H9 (cell line): ENCODE measurements at regions not wholly inside any gene's neighbourhood (a gene's known extent, or its start where the extent isn't known, plus 50 kb on each side); places are given as distances from the start of the nearest gene placed in this dataset.

Source experiments
- DNase-seq: peaks from one replicate; pipeline ENCODE4 v3.0.0-alpha.2; 2017
- H2AFZ ChIP-seq: one replicate; pipeline ENCODE4 v1.6.1; 2013; ENCODE audit warnings: mild to moderate bottlenecking, low read length, control low read depth, moderate library complexity
- H2AK5ac ChIP-seq: 2 replicates; pipeline ENCODE4 v1.6.1; 2013; ENCODE audit warnings: low read length, control low read depth, mixed read lengths; ENCODE audit not compliant: insufficient read length
- H2BK120ac ChIP-seq: one replicate; pipeline ENCODE4 v1.6.1; 2013; ENCODE audit warnings: low read depth, mild to moderate bottlenecking, low read length, control low read depth, inconsistent platforms; ENCODE audit not compliant: poor library complexity, severe bottlenecking
- H2BK12ac ChIP-seq: 2 replicates; pipeline ENCODE4 v1.6.1; 2013; ENCODE audit warnings: low read length, control low read depth, mixed read lengths, low read depth; ENCODE audit not compliant: insufficient read length
- H2BK15ac ChIP-seq: 2 replicates; pipeline ENCODE4 v1.6.1; 2013; ENCODE audit warnings: low read depth, low read length, control low read depth
- H2BK20ac ChIP-seq: one replicate; pipeline ENCODE4 v1.6.1; 2013; ENCODE audit warnings: low read depth, mild to moderate bottlenecking, low read length, control low read depth, inconsistent platforms; ENCODE audit not compliant: poor library complexity, severe bottlenecking
- H2BK5ac ChIP-seq: 2 replicates; pipeline ENCODE4 v1.6.1; 2013; ENCODE audit warnings: low read length, control low read depth, mixed read lengths; ENCODE audit not compliant: insufficient read length
- H3K14ac ChIP-seq: 2 replicates; pipeline ENCODE4 v1.6.1; 2013; ENCODE audit warnings: low read length, control low read depth; ENCODE audit not compliant: insufficient read depth
- H3K18ac ChIP-seq: 2 replicates; pipeline ENCODE4 v1.6.1; 2013; ENCODE audit warnings: low read depth, mild to moderate bottlenecking, mixed read lengths, low read length, control low read depth; ENCODE audit not compliant: insufficient read length
- H3K23ac ChIP-seq: 2 replicates; pipeline ENCODE4 v1.6.1; 2013; ENCODE audit warnings: low read length, control low read depth, mixed read lengths, low read depth; ENCODE audit not compliant: insufficient read length
- H3K23me2 ChIP-seq: 2 replicates; pipeline ENCODE4 v1.6.1; 2013; ENCODE audit warnings: low read depth, mild to moderate bottlenecking, mixed read lengths, low read length, control low read depth; ENCODE audit not compliant: insufficient read length, poor library complexity, severe bottlenecking
- H3K27ac ChIP-seq: 2 replicates; pipeline ENCODE4 v1.5.1; 2013; ENCODE audit warnings: low read length, control low read depth, mixed read lengths, low read depth; ENCODE audit not compliant: insufficient read length
- H3K27me3 ChIP-seq: 2 replicates; pipeline ENCODE4 v1.6.1; 2013; ENCODE audit warnings: low read length, control low read depth, inconsistent platforms; ENCODE audit not compliant: insufficient read depth
- H3K4ac ChIP-seq: 2 replicates; pipeline ENCODE4 v1.6.1; 2013; ENCODE audit warnings: low read depth, mild to moderate bottlenecking, control low read depth, inconsistent platforms, low read length, moderate library complexity
- H3K4me1 ChIP-seq: 2 replicates; pipeline ENCODE4 v1.6.1; 2013; ENCODE audit warnings: low read length, control low read depth, inconsistent platforms; ENCODE audit not compliant: insufficient read depth
- H3K4me2 ChIP-seq: 2 replicates; pipeline ENCODE4 v1.6.1; 2013; ENCODE audit warnings: low read length, control low read depth, mixed read lengths; ENCODE audit not compliant: insufficient read length, insufficient read depth
- H3K56ac ChIP-seq: 2 replicates; pipeline ENCODE4 v1.6.1; 2013; ENCODE audit warnings: low read depth, mild to moderate bottlenecking, mixed read lengths, low read length, control low read depth; ENCODE audit not compliant: insufficient read length
- H3K79me1 ChIP-seq: 2 replicates; pipeline ENCODE4 v1.6.1; 2013; ENCODE audit warnings: low read depth, mild to moderate bottlenecking, moderate library complexity, low read length, control low read depth, inconsistent platforms; ENCODE audit not compliant: insufficient read depth, poor library complexity, severe bottlenecking
- H3K79me2 ChIP-seq: 2 replicates; pipeline ENCODE4 v1.6.1; 2013; ENCODE audit warnings: low read length, control low read depth, inconsistent platforms; ENCODE audit not compliant: insufficient read depth
- H3K9ac ChIP-seq: 2 replicates; pipeline ENCODE4 v1.6.1; 2013; ENCODE audit warnings: low read length, control low read depth, mixed read lengths; ENCODE audit not compliant: insufficient read length; ENCODE audit errors: extremely low read depth
- H3K9me3 ChIP-seq: one replicate; pipeline ENCODE4 v1.6.1; 2013; ENCODE audit warnings: low read depth, low read length, inconsistent platforms; ENCODE audit not compliant: control insufficient read depth
- H3T11ph ChIP-seq: one replicate; pipeline ENCODE4 v1.6.1; 2013; ENCODE audit warnings: mild to moderate bottlenecking, low read length, control low read depth, inconsistent platforms
- H4K20me1 ChIP-seq: one replicate; pipeline ENCODE4 v1.6.1; 2013; ENCODE audit not compliant: control insufficient read depth, insufficient read length, insufficient read depth
- H4K5ac ChIP-seq: 2 replicates; pipeline ENCODE4 v1.6.1; 2013; ENCODE audit warnings: low read depth, mild to moderate bottlenecking, mixed read lengths, low read length, control low read depth; ENCODE audit not compliant: insufficient read length
- H4K8ac ChIP-seq: replicated peaks from 2 replicates; pipeline ENCODE4 v1.6.1; 2013; ENCODE audit warnings: low read length, control low read depth, mixed read lengths, low read depth; ENCODE audit not compliant: insufficient read length
- H4K91ac ChIP-seq: 2 replicates; pipeline ENCODE4 v1.6.1; 2013; ENCODE audit warnings: low read depth, mild to moderate bottlenecking, moderate library complexity, mixed read lengths, low read length, control low read depth; ENCODE audit not compliant: insufficient read length
- H3K27ac Mint-ChIP-seq, 3 experiments: 2 replicates in 2 of 3; 3 replicates in 1 of 3; pipeline ENCODE4 v1.8.0; 2020 to 2021; ENCODE audit warnings: mixed read lengths in 3 of 3, mild to moderate bottlenecking in 1 of 3, moderate library complexity in 1 of 3
- H3K27me3 Mint-ChIP-seq: 2 replicates; pipeline ENCODE4 v1.8.0; 2021; ENCODE audit warnings: low read depth, mild to moderate bottlenecking, moderate library complexity, mixed read lengths
- H3K36me3 Mint-ChIP-seq, 3 experiments: 2 replicates in 2 of 3; 3 replicates in 1 of 3; pipeline ENCODE4 v1.8.0; 2020 to 2021; ENCODE audit warnings: low read depth in 3 of 3, mixed read lengths in 3 of 3; ENCODE audit not compliant: insufficient read depth in 1 of 3
- H3K4me1 Mint-ChIP-seq, 2 experiments: 2 replicates each; pipeline ENCODE4 v1.8.0; 2020; ENCODE audit warnings: mixed read lengths in 2 of 2
- H3K4me3 Mint-ChIP-seq, 2 experiments: 2 replicates in 1 of 2; 3 replicates in 1 of 2; pipeline ENCODE4 v1.8.0; 2020 to 2021; ENCODE audit warnings: mild to moderate bottlenecking in 2 of 2, mixed read lengths in 2 of 2, moderate library complexity in 1 of 2
- H3K9me3 Mint-ChIP-seq, 2 experiments: 2 replicates in 1 of 2; 3 replicates in 1 of 2; pipeline ENCODE4 v1.8.0; 2020; ENCODE audit warnings: mild to moderate bottlenecking in 2 of 2, mixed read lengths in 2 of 2, moderate library complexity in 1 of 2
- CTCF ChIP-seq: fragments of 200-600 bp; sonication (generic); conservative IDR thresholded peaks from 3 replicates; pipeline ENCODE4 v1.8.0; 2021; ENCODE audit warnings: antibody characterized with exemption, mild to moderate bottlenecking
- WGBS: extraction: QIAGEN DNeasy Blood & Tissue Kit; methylation state at CpG from one replicate; pipeline ENCODE4 v1.1.7; 2013; ENCODE audit warnings: missing lambda C conversion rate, low lambda C conversion rate, mixed read lengths; ENCODE audit not compliant: insufficient read length; ENCODE audit errors: extremely low coverage; 5-methylcytosine and 5-hydroxymethylcytosine counted together

- no peaks in the 10 kb centered on the region for H3K79me2 ChIP-seq
- no peaks in the 10 kb centered on the region for H3K27me3 Mint-ChIP-seq
- H3K79me1 ChIP-seq, result no peaks in the 10 kb centered on the region
- H3K9me3 Mint-ChIP-seq, result no peaks in the 10 kb centered on the region
- no peaks in the 10 kb centered on the region for H3K23me2 ChIP-seq
- no peaks in the 10 kb centered on the region; a peak in 1 of 7 replicates for H3K36me3 Mint-ChIP-seq
- no peak overlapping the region for H3K27ac Mint-ChIP-seq
- H3K4me1 ChIP-seq, result no peaks in the 10 kb centered on the region
- H3K4ac ChIP-seq, result no peak overlapping the region
- no peak overlapping the region for H2BK20ac ChIP-seq
- H3K4me3 Mint-ChIP-seq, result no peak overlapping the region
- H3K56ac ChIP-seq, result no peak overlapping the region
- H4K20me1 ChIP-seq, result no peaks in the 10 kb centered on the region
- H4K5ac ChIP-seq, result no peak overlapping the region
- no peak overlapping the region for H3K18ac ChIP-seq
- no peak overlapping the region for H3K23ac ChIP-seq
- WGBS, result no CpG with 5 or more reads among the region's 5 CpGs
- H3K27me3 ChIP-seq, result no peaks in the 10 kb centered on the region
- no peak overlapping the region for H2AK5ac ChIP-seq
- H2BK15ac ChIP-seq, result no peak overlapping the region
- no peak overlapping the region for H2BK12ac ChIP-seq
- no peak overlapping the region for H2BK5ac ChIP-seq
- no peak overlapping the region for H2BK120ac ChIP-seq
- no peak overlapping the region for H3K27ac ChIP-seq
- DNase-seq, result no peak
- no peak overlapping the region for H3K4me2 ChIP-seq
- H3K9me3 ChIP-seq, result no peaks in the 10 kb centered on the region
- H4K91ac ChIP-seq, result no peak overlapping the region
- H3K4me1 Mint-ChIP-seq, result no peaks in the 10 kb centered on the region
- peak; percentile 46; the same call in 2 of the 3 replicates for TF ChIP-seq CTCF
- H3K14ac ChIP-seq, result no peak overlapping the region
- H3K9ac ChIP-seq, result no peak overlapping the region
- H2AFZ ChIP-seq, result no peak overlapping the region
- H3T11ph ChIP-seq, result no peak overlapping the region
- H4K8ac ChIP-seq, result no peak overlapping the region
Measured at GRCh38 chr14:35229084-35229791, 62.9 kb upstream of the PSMA6 start.
